Hematopoietic multipotent progenitor cell treated with erythropoietin and hydrocortisone succinate and interleukin-3 and kit ligand, for 6 days (in vitro differentiated cells): ENCODE measurements at regions not wholly inside any gene's neighbourhood (a gene's known extent, or its start where the extent isn't known, plus 50 kb on each side); places are given as distances from the start of the nearest gene placed in this dataset.

Experiments
- DNase-seq: peaks from one replicate; pipeline ENCODE4 v3.0.0-alpha.2; 2015

- no peak for DNase-seq
Measured at GRCh38 chr3:151995091-151995490, 121.6 kb downstream of the SUCNR1 start.

GRCh38 chr3:151998744-151999143 lies 125.3 kb downstream of the SUCNR1 start:
- peak; percentile 47 for DNase-seq

- DNase-seq, result no peak
Measured at GRCh38 chr3:151999936-152000335, 126.5 kb downstream of the SUCNR1 start.

GRCh38 chr3:152011812-152012735 lies 138.6 kb downstream of the SUCNR1 start:
- DNase-seq, result no peak

GRCh38 chr3:152019508-152019907 lies 146.1 kb downstream of the SUCNR1 start:
- no peak for DNase-seq

GRCh38 chr3:152021951-152022461 lies 148.6 kb downstream of the SUCNR1 start:
- DNase-seq, result no peak

GRCh38 chr3:152026033-152026556 lies 152.7 kb downstream of the SUCNR1 start:
- DNase-seq, result peak; percentile 15

GRCh38 chr3:152030320-152030719 lies 156.9 kb downstream of the SUCNR1 start:
- no peak for DNase-seq

GRCh38 chr3:152031321-152031720 lies 157.9 kb downstream of the SUCNR1 start:
- no peak for DNase-seq

GRCh38 chr3:152037297-152037696 lies 163.9 kb downstream of the SUCNR1 start:
- no peak for DNase-seq

- DNase-seq, result no peak
Measured at GRCh38 chr3:152037953-152038352, 164.5 kb downstream of the SUCNR1 start.

- DNase-seq, result peak; percentile 7
Measured at GRCh38 chr3:152038490-152038889, 165.0 kb downstream of the SUCNR1 start.

- DNase-seq, result no peak
Measured at GRCh38 chr3:152039887-152040286, 166.4 kb downstream of the SUCNR1 start.

GRCh38 chr3:152040319-152040718 lies 166.9 kb downstream of the SUCNR1 start:
- no peak for DNase-seq

- no peak for DNase-seq
Measured at GRCh38 chr3:152043620-152044019, 170.2 kb downstream of the SUCNR1 start.

- no peak for DNase-seq
Measured at GRCh38 chr3:152046280-152046679, 172.8 kb downstream of the SUCNR1 start.

GRCh38 chr3:152047465-152047864 lies 174.0 kb downstream of the SUCNR1 start:
- DNase-seq, result no peak

- DNase-seq, result no peak
Measured at GRCh38 chr3:152048831-152049230, 175.4 kb downstream of the SUCNR1 start.

- DNase-seq, result no peak
Measured at GRCh38 chr3:152050903-152051302, 177.5 kb downstream of the SUCNR1 start.

GRCh38 chr3:152051501-152052404 lies 178.3 kb downstream of the SUCNR1 start:
- DNase-seq, result no peak

- no peak for DNase-seq
Measured at GRCh38 chr3:152053866-152054265, 180.4 kb downstream of the SUCNR1 start.

- DNase-seq, result no peak
Measured at GRCh38 chr3:152054315-152054714, 180.9 kb downstream of the SUCNR1 start.

GRCh38 chr3:152056073-152056472 lies 182.6 kb downstream of the SUCNR1 start:
- DNase-seq, result no peak
